ENCODE measurements at regions not wholly inside any gene's neighbourhood (a gene's known extent, or its start where the extent isn't known, plus 50 kb on each side); places are given as distances from the start of the nearest gene placed in this dataset.

DNA sequence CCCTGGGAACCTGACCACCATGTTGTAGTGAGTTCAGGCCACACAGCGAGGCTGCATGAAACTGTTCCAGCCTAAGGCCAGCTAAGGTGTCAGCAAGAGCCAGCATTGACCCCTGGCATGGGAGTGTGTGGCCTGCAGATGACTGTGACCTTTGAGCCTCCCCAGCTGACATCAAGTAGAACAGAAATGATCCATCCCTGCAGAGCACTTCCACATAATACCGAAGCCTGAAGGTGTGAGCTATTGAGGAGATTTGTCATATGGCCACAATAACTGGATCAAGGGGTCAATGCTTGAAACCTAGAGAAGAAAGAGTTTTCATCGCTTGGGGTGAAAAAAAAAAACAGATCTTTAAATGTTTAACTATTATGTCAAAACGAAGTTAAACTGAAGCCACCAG, 207.3 kb upstream of the SOX11 start:
- no peaks in the 10 kb centered on the region for H3K27me3 ChIP-seq (ENCODE audit: control insufficient read depth, insufficient read depth, low read length)
- DNase-seq (ENCODE audit: low read depth in 4 of 6, low spot score in 6 of 6), result no peak
- H3K36me3 ChIP-seq (ENCODE audit: control insufficient read depth, insufficient read depth, low read length), result no peaks in the 10 kb centered on the region
- H3K9me3 ChIP-seq (ENCODE audit: control insufficient read depth, insufficient read depth, low read length), result peaks cover 2% of the 10 kb centered on the region
- WGBS (ENCODE audit: insufficient coverage), result 100% methylated on average over 1 of the region's 4 CpGs
- peaks cover 8% of the 10 kb centered on the region for H3K4me1 ChIP-seq (ENCODE audit: control insufficient read depth, insufficient read depth, low read length)
- H3K27ac ChIP-seq (ENCODE audit: low read depth, low read length), result no peak overlapping the region
- no peak overlapping the region for H3K4me3 ChIP-seq (ENCODE audit: low read depth, low read length)

DNA sequence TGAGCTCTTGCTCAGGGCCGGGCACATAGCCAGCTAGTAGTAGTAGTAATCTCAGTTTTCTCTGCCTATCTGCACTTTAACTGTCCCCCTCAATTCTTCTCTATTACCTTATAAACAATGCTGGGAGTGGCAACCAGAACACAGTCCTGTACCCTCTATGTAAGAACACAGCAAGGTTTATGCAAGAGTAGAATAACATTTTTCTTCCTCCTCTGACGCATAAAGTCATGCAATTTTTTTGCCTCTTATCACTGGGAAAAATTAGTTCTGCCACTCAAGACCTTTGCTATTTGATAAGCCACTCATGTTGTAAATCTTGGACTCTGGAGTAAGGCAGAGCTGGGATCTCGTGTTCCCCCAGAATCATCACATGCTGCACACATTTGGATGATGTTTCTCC, 200.7 kb upstream of the SOX11 start:
- Histone ChIP-seq H3K4me1 (ENCODE audit: control insufficient read depth, insufficient read depth, low read length) (peaks cover 5% of the 10 kb centered on the region), H3K27ac (ENCODE audit: low read depth, low read length) (no peak overlapping the region), H3K9me3 (ENCODE audit: control insufficient read depth, insufficient read depth, low read length) (peaks cover 2% of the 10 kb centered on the region), H3K36me3 (ENCODE audit: control insufficient read depth, insufficient read depth, low read length) (no peaks in the 10 kb centered on the region), H3K27me3 (ENCODE audit: control insufficient read depth, insufficient read depth, low read length) (no peaks in the 10 kb centered on the region), H3K4me3 (ENCODE audit: low read depth, low read length) (no peak overlapping the region)
- DNase-seq (ENCODE audit: low read depth in 4 of 6, low spot score in 6 of 6), result no peak
- no CpG with 5 or more reads among the region's 3 CpGs for WGBS (ENCODE audit: insufficient coverage)

DNA sequence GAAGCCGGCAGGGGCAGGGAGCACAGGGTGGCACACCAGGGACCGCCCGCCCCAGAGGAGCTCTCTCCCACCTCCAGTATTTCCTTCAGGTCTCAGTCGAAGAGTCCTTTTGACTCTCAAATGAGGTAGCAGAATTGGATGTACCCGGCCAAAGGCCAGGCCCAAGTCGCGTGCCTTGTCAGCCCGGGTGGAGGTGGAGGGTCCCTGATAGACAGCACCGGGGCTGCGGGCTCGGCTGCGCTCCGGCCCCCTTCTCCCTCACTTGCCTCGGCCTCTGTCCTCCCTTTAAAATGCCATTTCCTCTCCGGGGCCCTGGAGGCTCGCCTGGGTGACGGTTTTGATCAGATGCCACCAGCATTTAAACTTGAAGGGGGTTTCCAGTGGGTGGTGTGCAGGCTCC, 198.9 kb upstream of the SOX11 start:
- H3K9me3 ChIP-seq (ENCODE audit: control insufficient read depth, insufficient read depth, low read length), result peaks cover 2% of the 10 kb centered on the region
- H3K36me3 ChIP-seq (ENCODE audit: control insufficient read depth, insufficient read depth, low read length), result no peaks in the 10 kb centered on the region
- no peak overlapping the region for H3K27ac ChIP-seq (ENCODE audit: low read depth, low read length)
- peaks cover 5% of the 10 kb centered on the region for H3K4me1 ChIP-seq (ENCODE audit: control insufficient read depth, insufficient read depth, low read length)
- no peak for DNase-seq (ENCODE audit: low read depth in 4 of 6, low spot score in 6 of 6)
- no peak overlapping the region for H3K4me3 ChIP-seq (ENCODE audit: low read depth, low read length)
- 90% methylated on average over 13 of the region's 17 CpGs for WGBS (ENCODE audit: insufficient coverage)
- no peaks in the 10 kb centered on the region for H3K27me3 ChIP-seq (ENCODE audit: control insufficient read depth, insufficient read depth, low read length)

DNA sequence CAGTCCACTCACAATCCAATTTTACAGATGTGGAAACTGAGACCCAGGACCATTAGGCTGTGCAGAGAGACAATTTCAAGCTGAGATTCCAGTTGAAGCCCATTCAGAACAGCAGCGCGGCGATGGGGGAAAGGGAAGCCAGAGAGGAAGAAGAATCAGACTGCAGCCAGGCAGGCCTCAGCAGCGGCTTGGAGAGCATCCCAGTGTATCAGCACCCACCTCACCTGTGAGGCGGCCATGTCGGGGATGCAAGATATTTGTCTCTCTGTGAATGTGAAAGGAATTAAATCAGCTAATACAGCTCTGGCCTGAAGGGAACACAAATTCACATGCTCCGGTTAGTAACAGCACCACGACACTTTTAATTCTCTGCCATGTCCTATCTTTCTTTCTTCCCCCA, 198.0 kb upstream of the SOX11 start:
- Histone ChIP-seq H3K27me3 (ENCODE audit: control insufficient read depth, insufficient read depth, low read length) (no peaks in the 10 kb centered on the region), H3K36me3 (ENCODE audit: control insufficient read depth, insufficient read depth, low read length) (no peaks in the 10 kb centered on the region), H3K9me3 (ENCODE audit: control insufficient read depth, insufficient read depth, low read length) (no peaks in the 10 kb centered on the region), H3K4me3 (ENCODE audit: low read depth, low read length) (no peak overlapping the region), H3K27ac (ENCODE audit: low read depth, low read length) (no peak overlapping the region), H3K4me1 (ENCODE audit: control insufficient read depth, insufficient read depth, low read length) (peaks cover 5% of the 10 kb centered on the region)
- WGBS (ENCODE audit: insufficient coverage), result 93% methylated on average over 5 of the region's 8 CpGs
- no peak for DNase-seq (ENCODE audit: low read depth in 4 of 6, low spot score in 6 of 6)

DNA sequence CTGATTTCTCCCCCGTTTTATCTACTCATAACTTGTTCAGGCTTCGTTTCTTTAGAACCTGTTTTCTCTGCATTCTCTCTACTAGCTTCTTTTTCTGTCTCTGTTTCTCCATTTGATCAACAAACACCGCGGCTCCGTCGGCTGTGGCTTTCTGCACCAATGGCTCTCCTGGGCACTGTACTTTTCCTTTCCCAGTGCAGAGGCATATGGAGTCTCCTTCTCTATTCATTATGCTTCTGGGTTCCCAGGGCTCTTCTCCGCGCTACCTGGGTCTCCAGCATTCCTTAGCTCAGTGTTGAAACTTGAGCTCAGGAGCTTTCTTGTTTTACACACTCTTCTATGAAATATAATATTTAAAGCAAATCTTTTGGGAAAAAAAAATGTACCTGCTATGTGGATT, 196.6 kb upstream of the SOX11 start:
- peaks cover 5% of the 10 kb centered on the region for H3K4me1 ChIP-seq (ENCODE audit: control insufficient read depth, insufficient read depth, low read length)
- peak in 1 of 6 donors; percentile 62 for DNase-seq (ENCODE audit: low read depth in 4 of 6, low spot score in 6 of 6)
- no peak overlapping the region for H3K27ac ChIP-seq (ENCODE audit: low read depth, low read length)
- H3K9me3 ChIP-seq (ENCODE audit: control insufficient read depth, insufficient read depth, low read length), result no peaks in the 10 kb centered on the region
- H3K4me3 ChIP-seq (ENCODE audit: low read depth, low read length), result no peak overlapping the region
- 59% methylated on average over 5 of the region's 8 CpGs for WGBS (ENCODE audit: insufficient coverage)
- H3K27me3 ChIP-seq (ENCODE audit: control insufficient read depth, insufficient read depth, low read length), result no peaks in the 10 kb centered on the region
- H3K36me3 ChIP-seq (ENCODE audit: control insufficient read depth, insufficient read depth, low read length), result no peaks in the 10 kb centered on the region

DNA sequence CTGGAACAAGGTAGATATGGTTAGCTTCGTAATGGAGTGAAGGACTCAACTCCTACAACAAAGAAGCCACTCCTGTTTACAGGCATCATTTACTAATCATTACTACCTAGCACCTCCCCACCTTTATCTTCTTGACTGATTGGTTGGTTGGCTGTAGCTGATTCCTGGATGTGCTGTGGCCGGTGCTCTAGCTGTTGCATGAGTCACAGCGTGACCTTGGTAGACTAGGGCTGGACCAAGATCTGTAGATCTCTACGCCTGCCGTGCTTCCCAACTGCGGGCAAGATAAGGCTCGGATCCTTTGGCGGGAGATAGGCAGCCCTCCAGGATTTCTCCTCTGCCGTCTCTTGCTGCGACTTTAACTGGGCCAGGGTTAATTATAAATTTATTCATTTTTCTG, 194.3 kb upstream of the SOX11 start:
- Histone ChIP-seq H3K4me3 (ENCODE audit: low read depth, low read length) (no peak overlapping the region), H3K27ac (ENCODE audit: low read depth, low read length) (no peak overlapping the region), H3K27me3 (ENCODE audit: control insufficient read depth, insufficient read depth, low read length) (no peaks in the 10 kb centered on the region), H3K36me3 (ENCODE audit: control insufficient read depth, insufficient read depth, low read length) (no peaks in the 10 kb centered on the region), H3K9me3 (ENCODE audit: control insufficient read depth, insufficient read depth, low read length) (no peaks in the 10 kb centered on the region), H3K4me1 (ENCODE audit: control insufficient read depth, insufficient read depth, low read length) (peaks cover 5% of the 10 kb centered on the region)
- DNase-seq (ENCODE audit: low read depth in 4 of 6, low spot score in 6 of 6), result no peak
- WGBS (ENCODE audit: insufficient coverage), result 96% methylated on average over 9 of the region's 10 CpGs

DNA sequence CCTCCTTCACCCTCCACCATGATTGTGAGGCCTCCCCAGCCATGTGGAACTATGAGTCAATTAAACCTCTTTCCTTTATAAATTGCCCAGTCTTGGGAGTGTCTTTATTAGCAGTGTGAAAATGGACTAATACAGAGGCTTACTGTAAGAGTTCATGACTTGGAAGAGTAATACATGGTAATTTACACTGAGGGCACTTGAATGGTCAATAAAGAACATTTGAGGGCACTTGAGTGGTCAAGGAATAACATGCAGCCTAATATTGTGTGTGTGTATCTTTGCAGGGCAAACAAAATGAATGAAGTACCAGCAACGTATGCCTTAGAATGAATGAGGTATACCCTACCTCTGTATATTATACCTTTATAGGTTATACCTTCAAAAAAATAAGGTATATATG, 190.4 kb upstream of the SOX11 start:
- no peaks in the 10 kb centered on the region for H3K9me3 ChIP-seq (ENCODE audit: control insufficient read depth, insufficient read depth, low read length)

DNA sequence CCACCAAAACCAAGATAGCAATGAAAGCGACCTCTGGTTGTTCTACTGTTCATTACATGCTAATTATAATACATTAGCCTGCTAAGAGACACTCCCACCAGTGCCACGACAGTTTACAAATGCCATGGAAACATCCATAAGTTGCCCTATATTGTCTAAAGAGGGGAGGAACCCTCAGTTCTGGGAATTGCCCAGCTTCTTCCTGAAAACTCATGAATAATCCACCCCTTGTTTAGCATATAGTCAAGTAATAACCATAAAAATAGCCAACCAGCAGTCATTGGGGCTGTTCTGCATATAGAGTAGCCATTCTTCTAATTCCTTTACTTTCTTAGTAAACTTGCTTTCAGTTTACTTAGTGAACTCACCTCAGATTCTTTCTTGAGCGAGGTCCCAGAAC, 189.8 kb upstream of the SOX11 start:
- WGBS (ENCODE audit: insufficient coverage), result no CpG with 5 or more reads among the region's 3 CpGs
- DNase-seq (ENCODE audit: low read depth in 4 of 6, low spot score in 6 of 6), result no peak
- Histone ChIP-seq H3K27ac (ENCODE audit: low read depth, low read length) (no peak overlapping the region), H3K27me3 (ENCODE audit: control insufficient read depth, insufficient read depth, low read length) (no peaks in the 10 kb centered on the region), H3K9me3 (ENCODE audit: control insufficient read depth, insufficient read depth, low read length) (no peaks in the 10 kb centered on the region), H3K4me1 (ENCODE audit: control insufficient read depth, insufficient read depth, low read length) (no peaks in the 10 kb centered on the region), H3K36me3 (ENCODE audit: control insufficient read depth, insufficient read depth, low read length) (no peaks in the 10 kb centered on the region), H3K4me3 (ENCODE audit: low read depth, low read length) (no peak overlapping the region)

More for the DNA sequence above, 190.4 kb upstream of the SOX11 start:
- no peaks in the 10 kb centered on the region for H3K27me3 ChIP-seq (ENCODE audit: control insufficient read depth, insufficient read depth, low read length)
- no peaks in the 10 kb centered on the region for H3K4me1 ChIP-seq (ENCODE audit: control insufficient read depth, insufficient read depth, low read length)
- DNase-seq (ENCODE audit: low read depth in 4 of 6, low spot score in 6 of 6), result no peak
- WGBS (ENCODE audit: insufficient coverage), result no CpG with 5 or more reads among the region's 1 CpG
- no peak overlapping the region for H3K4me3 ChIP-seq (ENCODE audit: low read depth, low read length)
- no peak overlapping the region for H3K27ac ChIP-seq (ENCODE audit: low read depth, low read length)
- H3K36me3 ChIP-seq (ENCODE audit: control insufficient read depth, insufficient read depth, low read length), result no peaks in the 10 kb centered on the region

DNA sequence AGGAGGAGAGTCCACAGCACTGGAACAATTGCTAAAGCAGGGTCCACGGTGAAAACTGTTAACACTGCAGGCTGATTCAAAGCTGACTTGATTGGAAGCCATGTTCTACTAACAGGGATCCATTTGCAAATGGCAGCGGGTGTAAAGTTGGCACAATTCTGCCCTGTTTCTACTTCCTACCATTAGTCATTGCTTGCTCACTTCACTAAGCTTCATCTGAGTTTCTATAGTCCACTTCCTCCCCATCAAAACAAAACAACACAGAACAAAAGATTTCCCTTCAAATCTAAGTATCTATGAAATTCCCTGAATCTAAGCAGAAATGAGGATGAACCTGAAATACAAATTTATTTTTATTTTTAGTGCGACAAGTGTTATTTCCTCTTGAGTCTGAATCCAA, 187.4 kb upstream of the SOX11 start:
- no peaks in the 10 kb centered on the region for H3K36me3 ChIP-seq (ENCODE audit: control insufficient read depth, insufficient read depth, low read length)
- DNase-seq (ENCODE audit: low read depth in 4 of 6, low spot score in 6 of 6), result no peak
- H3K9me3 ChIP-seq (ENCODE audit: control insufficient read depth, insufficient read depth, low read length), result no peaks in the 10 kb centered on the region
- H3K27me3 ChIP-seq (ENCODE audit: control insufficient read depth, insufficient read depth, low read length), result no peaks in the 10 kb centered on the region
- H3K27ac ChIP-seq (ENCODE audit: low read depth, low read length), result no peak overlapping the region
- 74% methylated on average over 3 of the region's 3 CpGs for WGBS (ENCODE audit: insufficient coverage)
- no peaks in the 10 kb centered on the region for H3K4me1 ChIP-seq (ENCODE audit: control insufficient read depth, insufficient read depth, low read length)
- no peak overlapping the region for H3K4me3 ChIP-seq (ENCODE audit: low read depth, low read length)

DNA sequence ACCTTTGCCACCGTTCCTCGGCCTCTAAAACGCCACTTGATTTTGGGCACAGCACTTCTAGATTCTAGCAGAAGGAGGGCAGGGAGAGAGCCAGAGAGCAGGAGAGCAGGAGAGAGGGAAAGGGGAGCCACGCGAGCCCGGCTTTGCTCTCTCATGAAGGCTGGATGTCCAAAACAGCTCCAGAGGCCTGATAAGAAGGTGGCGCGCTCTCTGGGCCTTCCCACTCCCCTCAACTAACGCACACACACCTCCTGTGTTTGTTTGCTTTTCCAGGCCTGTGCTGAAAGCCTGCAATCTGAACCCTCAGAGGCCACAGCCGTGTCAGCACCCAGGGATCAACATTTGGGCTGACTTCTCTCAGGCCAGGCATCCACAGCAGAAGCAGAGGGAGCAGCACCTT, 184.8 kb upstream of the SOX11 start:
- 80% methylated on average over 7 of the region's 10 CpGs for WGBS (ENCODE audit: insufficient coverage)
- Histone ChIP-seq H3K27ac (ENCODE audit: low read depth, low read length) (no peak overlapping the region), H3K27me3 (ENCODE audit: control insufficient read depth, insufficient read depth, low read length) (no peaks in the 10 kb centered on the region), H3K4me3 (ENCODE audit: low read depth, low read length) (no peak overlapping the region), H3K36me3 (ENCODE audit: control insufficient read depth, insufficient read depth, low read length) (no peaks in the 10 kb centered on the region), H3K4me1 (ENCODE audit: control insufficient read depth, insufficient read depth, low read length) (no peaks in the 10 kb centered on the region), H3K9me3 (ENCODE audit: control insufficient read depth, insufficient read depth, low read length) (no peaks in the 10 kb centered on the region)
- DNase-seq (ENCODE audit: low read depth in 4 of 6, low spot score in 6 of 6), result no peak
